GM23338 (cell line): ENCODE measurements at regions not wholly inside any gene's neighbourhood (a gene's known extent, or its start where the extent isn't known, plus 50 kb on each side); places are given as distances from the start of the nearest gene placed in this dataset.

Source experiments
- ATAC-seq: fragments of 200-7000 bp; cut with Tn5 transposase; 3 replicates; pipeline ENCODE4 v1.9.1; 2020
- DNase-seq: peaks from one replicate; pipeline ENCODE4 v3.0.0-alpha.2; 2015; ENCODE audit warnings: low spot score
- H2AFZ ChIP-seq: fragments of 200-600 bp; sonication (generic); 2 replicates; pipeline ENCODE4 v1.8.0; 2016; ENCODE audit warnings: antibody characterized with exemption, mild to moderate bottlenecking, moderate library complexity
- H3F3A ChIP-seq: fragments of 200-600 bp; sonication (generic); replicated peaks from 2 replicates; pipeline ENCODE4 v1.8.0; 2017; ENCODE audit warnings: antibody characterized with exemption, mixed run types, low read depth
- H3K27ac ChIP-seq: fragments of 200-600 bp; sonication (generic); 2 replicates; pipeline ENCODE4 v1.6.1; 2016; ENCODE audit warnings: low read depth
- H3K27me3 ChIP-seq: fragments of 200-600 bp; sonication (generic); 2 replicates; pipeline ENCODE4 v1.8.0; 2016; ENCODE audit warnings: mild to moderate bottlenecking, mixed run types, moderate library complexity; ENCODE audit not compliant: insufficient read depth
- H3K36me3 ChIP-seq: fragments of 200-600 bp; sonication (generic); 2 replicates; pipeline ENCODE4 v1.8.0; 2016; ENCODE audit warnings: mild to moderate bottlenecking; ENCODE audit not compliant: insufficient read depth
- H3K4me1 ChIP-seq: fragments of 200-600 bp; sonication (generic); 2 replicates; pipeline ENCODE4 v1.8.0; 2016; ENCODE audit warnings: mild to moderate bottlenecking, moderate library complexity; ENCODE audit not compliant: insufficient read depth
- H3K4me2 ChIP-seq: fragments of 200-600 bp; sonication (generic); 2 replicates; pipeline ENCODE4 v1.7.1; 2017; ENCODE audit warnings: mixed run types
- H3K4me3 ChIP-seq: fragments of 200-600 bp; sonication (generic); 2 replicates; pipeline ENCODE4 v1.6.1; 2016; ENCODE audit warnings: mixed run types
- H3K79me2 ChIP-seq: fragments of 200-600 bp; sonication (generic); replicated peaks from 2 replicates; pipeline ENCODE4 v1.8.0; 2017; ENCODE audit warnings: mild to moderate bottlenecking; ENCODE audit not compliant: insufficient read depth
- H3K9me2 ChIP-seq: fragments of 200-600 bp; sonication (generic); 2 replicates; pipeline ENCODE4 v1.8.0; 2017; ENCODE audit not compliant: insufficient read depth
- H4K20me1 ChIP-seq: fragments of 200-600 bp; sonication (generic); replicated peaks from 2 replicates; pipeline ENCODE4 v1.8.0; 2017; ENCODE audit warnings: mild to moderate bottlenecking; ENCODE audit not compliant: insufficient read depth
- H3K27ac Mint-ChIP-seq: 2 replicates; pipeline ENCODE4 v1.8.0; 2020; ENCODE audit warnings: inconsistent platforms, mild to moderate bottlenecking, moderate library complexity, mixed read lengths
- H3K27me3 Mint-ChIP-seq: 3 replicates; pipeline ENCODE4 v1.8.0; 2022; ENCODE audit warnings: low read depth, mild to moderate bottlenecking, moderate library complexity, mixed read lengths, inconsistent platforms; ENCODE audit not compliant: insufficient read depth, poor library complexity
- H3K36me3 Mint-ChIP-seq: 3 replicates; pipeline ENCODE4 v1.8.0; 2021; ENCODE audit warnings: low read depth, mild to moderate bottlenecking, inconsistent platforms, moderate library complexity, mixed read lengths
- H3K4me1 Mint-ChIP-seq: 3 replicates; pipeline ENCODE4 v1.8.0; 2020; ENCODE audit warnings: mild to moderate bottlenecking, inconsistent platforms, mixed read lengths
- H3K4me3 Mint-ChIP-seq: 3 replicates; pipeline ENCODE4 v1.8.0; 2021; ENCODE audit warnings: moderate library complexity, mild to moderate bottlenecking, inconsistent platforms, mixed read lengths
- H3K9me3 Mint-ChIP-seq: 3 replicates; pipeline ENCODE4 v1.8.0; 2020; ENCODE audit warnings: moderate library complexity, mild to moderate bottlenecking, inconsistent platforms, mixed read lengths
- CREB1 ChIP-seq: fragments of 250-450 bp; sonication (Bioruptor Pico); IDR thresholded peaks from 2 replicates; pipeline ENCODE4 v1.5.0; 2020; ENCODE audit warnings: low read depth, mild to moderate bottlenecking, moderate library complexity
- CTCF ChIP-seq, 2 experiments: fragments of 200-600 bp in 1 of 2; sonication (generic) in 1 of 2; conservative IDR thresholded peaks; 2 replicates each; pipeline versions ENCODE4 v1.5.1 to v1.6.1; 2016 to 2017; ENCODE audit warnings: antibody characterized with exemption in 2 of 2, low read depth in 2 of 2, mild to moderate bottlenecking in 2 of 2, moderate library complexity in 1 of 2
- ETS1 ChIP-seq: IDR thresholded peaks from 2 replicates; pipeline ENCODE4 v1.6.1; 2016; ENCODE audit warnings: antibody characterized with exemption
- EZH2 ChIP-seq: fragments of 200-600 bp; sonication (generic); IDR thresholded peaks from one replicate; pipeline ENCODE4 v1.8.0; 2017; ENCODE audit warnings: antibody characterized with exemption, mild to moderate bottlenecking, low read depth; ENCODE audit not compliant: unreplicated experiment
- JUNB ChIP-seq: IDR thresholded peaks from one replicate; pipeline ENCODE4 v1.6.1; 2016; ENCODE audit warnings: antibody characterized with exemption; ENCODE audit not compliant: unreplicated experiment
- POLR2AphosphoS5 ChIP-seq: IDR thresholded peaks from 2 replicates; pipeline ENCODE4 v1.6.1; 2016; ENCODE audit warnings: antibody characterized with exemption, low read depth
- STAT1 ChIP-seq: IDR thresholded peaks from one replicate; pipeline ENCODE4 v1.6.1; 2016; ENCODE audit warnings: antibody characterized with exemption; ENCODE audit not compliant: unreplicated experiment
- ZNF114 ChIP-seq: fragments of 250-450 bp; sonication (Bioruptor Pico); IDR thresholded peaks from 2 replicates; pipeline ENCODE4 v1.5.0; 2020; ENCODE audit warnings: mild to moderate bottlenecking, moderate library complexity
- ZNF331 ChIP-seq: fragments of 250-450 bp; sonication (Bioruptor Pico); IDR thresholded peaks from 2 replicates; pipeline ENCODE4 v1.5.0; 2020; ENCODE audit warnings: low read depth, mild to moderate bottlenecking, moderate library complexity
- ZNF462 ChIP-seq: fragments of 250-450 bp; sonication (Bioruptor Pico); IDR thresholded peaks from 2 replicates; pipeline ENCODE4 v1.5.0; 2020; ENCODE audit warnings: mild to moderate bottlenecking, moderate library complexity

- H3K79me2 ChIP-seq, result no peaks in the 10 kb centered on the region
- no peak overlapping the region; the same call in 1 of the 2 replicates for H2AFZ ChIP-seq
- H3K4me3 ChIP-seq, result no peak overlapping the region
- H3K27ac Mint-ChIP-seq, result no peak overlapping the region
- H3F3A ChIP-seq, result no peaks in the 10 kb centered on the region
- H3K4me2 ChIP-seq, result no peak overlapping the region
- ATAC-seq (no peak), DNase-seq (no peak)
- TF ChIP-seq CREB1, result no peak
- H3K4me1 ChIP-seq, result no peaks in the 10 kb centered on the region
- no peaks in the 10 kb centered on the region for H3K9me2 ChIP-seq
- H3K27ac ChIP-seq, result no peak overlapping the region
- no peaks in the 10 kb centered on the region; the same call in 2 of the 3 replicates for H3K36me3 Mint-ChIP-seq
- peaks cover 4% of the 10 kb centered on the region; the same call in 2 of the 3 replicates for H3K4me1 Mint-ChIP-seq
- no peaks in the 10 kb centered on the region for H3K27me3 Mint-ChIP-seq
- no peaks in the 10 kb centered on the region for H3K36me3 ChIP-seq
- H3K9me3 Mint-ChIP-seq, result no peaks in the 10 kb centered on the region
- no peaks in the 10 kb centered on the region for H4K20me1 ChIP-seq
- H3K27me3 ChIP-seq, result no peaks in the 10 kb centered on the region
- no peak overlapping the region for H3K4me3 Mint-ChIP-seq
Measured at GRCh38 chr3:104132566-104133403, 1233.9 kb upstream of the ALCAM start.

- ATAC-seq (peak; percentile 83), DNase-seq (peak; percentile 82)
- Histone ChIP-seq H4K20me1 (no peaks in the 10 kb centered on the region), H2AFZ (no peak overlapping the region; the same call in 1 of the 2 replicates), H3K79me2 (no peaks in the 10 kb centered on the region), H3K4me1 (no peaks in the 10 kb centered on the region), H3K4me3 (no peak overlapping the region), H3K27ac (no peak overlapping the region), H3K27me3 (no peaks in the 10 kb centered on the region), H3K9me2 (no peaks in the 10 kb centered on the region), H3K4me2 (no peak overlapping the region), H3K36me3 (no peaks in the 10 kb centered on the region), H3F3A (no peaks in the 10 kb centered on the region)
- H3K9me3 Mint-ChIP-seq, result no peaks in the 10 kb centered on the region
- H3K4me3 Mint-ChIP-seq, result no peak overlapping the region
- peak overlapping the region; percentile 73 for H3K27ac Mint-ChIP-seq
- no peaks in the 10 kb centered on the region; the same call in 2 of the 3 replicates for H3K36me3 Mint-ChIP-seq
- H3K4me1 Mint-ChIP-seq, result peaks cover 4% of the 10 kb centered on the region; the same call in 2 of the 3 replicates
- H3K27me3 Mint-ChIP-seq, result no peaks in the 10 kb centered on the region
- TF ChIP-seq STAT1, result no peak
- TF ChIP-seq ETS1, result no peak
- no peak for TF ChIP-seq CREB1
- no peak for TF ChIP-seq POLR2AphosphoS5
- no peak for TF ChIP-seq JUNB
- no peak for TF ChIP-seq ZNF462 (CRISPR knock-in tag)
- TF ChIP-seq ZNF114 (CRISPR knock-in tag), result no peak
- TF ChIP-seq ZNF331 (CRISPR knock-in tag), result no peak
- TF ChIP-seq CTCF (conservative IDR thresholded peaks at IDR 0.05; ENCODE audit: low read depth in 2 of 2), result no peak
- no peak for TF ChIP-seq EZH2
Measured at GRCh38 chr3:104133630-104134029, 1233.1 kb upstream of the ALCAM start.
